B cell (primary cell): ENCODE measurements at regions not wholly inside any gene's neighbourhood (a gene's known extent, or its start where the extent isn't known, plus 50 kb on each side); places are given as distances from the start of the nearest gene placed in this dataset.

Experiments
- ATAC-seq: fragments of 200-7000 bp; cut with Tn5 transposase; one replicate; pipeline ENCODE4 v1.10.0; 2021; ENCODE audit warnings: low read depth, mild to moderate bottlenecking, moderate number of reproducible peaks, moderate library complexity
- CTCF ChIA-PET: fragments of 350-600 bp; sonication (Branson Sonifier 250); formaldehyde crosslinking; loops from one replicate; lab custom pipeline; 2021; ENCODE audit warnings: antibody characterized with exemption, inconsistent platforms; lab: Charles Lee
- POLR2A ChIA-PET: fragments of 350-600 bp; sonication (Branson Sonifier 250); formaldehyde crosslinking; loops from one replicate; lab custom pipeline; 2021; ENCODE audit warnings: antibody characterized with exemption; lab: Charles Lee
- DNase-seq: peaks from one replicate; pipeline ENCODE4 v3.0.0; 2013
- H2AFZ ChIP-seq: 2 replicates; pipeline ENCODE4 v1.6.1; 2012; ENCODE audit warnings: mild to moderate bottlenecking, low read depth, low read length; ENCODE audit not compliant: insufficient read depth, poor library complexity, severe bottlenecking
- H3K27ac ChIP-seq, 2 donors: 1 replicate in 1 of 2; 2 replicates in 1 of 2; pipeline ENCODE4 v1.5.1; 2012 to 2013; ENCODE audit warnings: low read length in 2 of 2, mild to moderate bottlenecking in 2 of 2, moderate library complexity in 1 of 2
- H3K27me3 ChIP-seq, 4 experiments: fragments of 200-600 bp in 1 of 4; sonication (generic) in 1 of 4; replicated peaks in 1 of 4; 1 replicate in 2 of 4; 2 replicates in 2 of 4; pipeline versions ENCODE4 v1.6.1 to v1.7.0; 2013 to 2016; ENCODE audit warnings: low read length in 3 of 4, mild to moderate bottlenecking in 2 of 4, mixed read lengths in 1 of 4, moderate library complexity in 1 of 4; ENCODE audit not compliant: insufficient read depth in 4 of 4, control insufficient read depth in 3 of 4; ENCODE audit errors: control extremely low read depth in 1 of 4
- H3K36me3 ChIP-seq, 2 experiments: replicated peaks in 1 of 2; 1 replicate in 1 of 2; 2 replicates in 1 of 2; pipeline versions ENCODE4 v1.6.1 to v1.7.1; 2013; ENCODE audit warnings: low read length in 1 of 2; ENCODE audit not compliant: insufficient read depth in 2 of 2, control insufficient read depth in 1 of 2; ENCODE audit errors: control extremely low read depth in 1 of 2, extremely low read depth in 1 of 2
- H3K4me1 ChIP-seq, 2 donors: fragments of 200-600 bp in 1 of 2; sonication (generic) in 1 of 2; 1 replicate in 1 of 2; 2 replicates in 1 of 2; pipeline versions ENCODE4 v1.5.1 to v1.6.1; 2013 to 2017; ENCODE audit warnings: low read length in 2 of 2; ENCODE audit not compliant: control insufficient read depth in 2 of 2, insufficient read depth in 2 of 2
- H3K4me2 ChIP-seq: replicated peaks from 2 replicates; pipeline ENCODE3; 2012; ENCODE audit warnings: mild to moderate bottlenecking, low read depth, low read length; ENCODE audit not compliant: poor library complexity, severe bottlenecking
- H3K4me3 ChIP-seq, 5 experiments: fragments of 200-600 bp in 1 of 5; sonication (generic) in 1 of 5; 1 replicate in 3 of 5; 2 replicates in 2 of 5; pipeline versions ENCODE4 v1.5.1 to v1.7.0; 2011 to 2016; ENCODE audit warnings: low read length in 4 of 5, mild to moderate bottlenecking in 4 of 5, low read depth in 2 of 5, control low read depth in 1 of 5, moderate library complexity in 1 of 5; ENCODE audit not compliant: insufficient read depth in 1 of 5; ENCODE audit errors: control extremely low read depth in 1 of 5, extremely low read depth in 1 of 5
- H3K79me2 ChIP-seq: fragments of 200-600 bp; sonication (generic); one replicate; pipeline ENCODE4 v1.6.0; 2016; ENCODE audit warnings: low read length; ENCODE audit not compliant: control insufficient read depth, insufficient read depth
- H3K9ac ChIP-seq: fragments of 200-600 bp; sonication (generic); 2 replicates; pipeline ENCODE4 v1.6.1; 2017; ENCODE audit warnings: mild to moderate bottlenecking, low read length, moderate library complexity
- H3K9me3 ChIP-seq, 3 donors: one replicate each; pipeline versions ENCODE4 v1.6.1 to v1.7.1; 2013; ENCODE audit warnings: low read length in 2 of 3; ENCODE audit not compliant: control insufficient read depth in 2 of 3, insufficient read depth in 1 of 3; ENCODE audit errors: control extremely low read depth in 1 of 3
- H4K20me1 ChIP-seq: 2 replicates; pipeline ENCODE4 v1.6.0; 2012; ENCODE audit warnings: mild to moderate bottlenecking, low read length; ENCODE audit not compliant: insufficient read depth, control insufficient read depth, poor library complexity, severe bottlenecking
- H3K27ac Mint-ChIP-seq: one replicate; pipeline ENCODE4 v1.8.0; 2021; ENCODE audit warnings: mixed read lengths
- H3K27me3 Mint-ChIP-seq: one replicate; pipeline ENCODE4 v1.8.0; 2021; ENCODE audit warnings: mixed read lengths
- H3K4me1 Mint-ChIP-seq: one replicate; pipeline ENCODE4 v1.8.0; 2021; ENCODE audit warnings: mixed read lengths
- H3K4me3 Mint-ChIP-seq: one replicate; pipeline ENCODE4 v1.8.0; 2021; ENCODE audit warnings: mixed read lengths
- H3K9me3 Mint-ChIP-seq: one replicate; pipeline ENCODE4 v1.8.0; 2022; ENCODE audit warnings: mixed read lengths; ENCODE audit not compliant: insufficient read depth
- CTCF ChIP-seq: fragments of 200-600 bp; IDR thresholded peaks from one replicate; pipeline ENCODE4 v1.8.0; 2022; ENCODE audit warnings: antibody characterized with exemption, mild to moderate bottlenecking
- EZH2 ChIP-seq: IDR thresholded peaks from 2 replicates; pipeline ENCODE4 v1.6.1; 2012; ENCODE audit warnings: borderline replicate concordance, low read depth, mild to moderate bottlenecking, moderate library complexity, low read length; ENCODE audit not compliant: insufficient read depth, poor library complexity, severe bottlenecking
- WGBS: methylation state at CpG from one replicate; pipeline ENCODE4 v1.1.5; 2013; ENCODE audit warnings: missing lambda C conversion rate; ENCODE audit not compliant: insufficient coverage; 5-methylcytosine and 5-hydroxymethylcytosine counted together
- intact Hi-C: fragments of 100-400 bp; cut with micrococcal nuclease; formaldehyde crosslinking; loops from one replicate; pipeline ENCODE4 v1.10.0; 2022

- no peak for TF ChIP-seq EZH2
- TF ChIP-seq CTCF: no peak
- no peaks in the 10 kb centered on the region for H4K20me1 ChIP-seq
- intact Hi-C loops: no loop called here
- 93% methylated on average over 3 of the region's 4 CpGs for WGBS
- no peaks in the 10 kb centered on the region for H3K36me3 ChIP-seq
- no peak overlapping the region for H3K27ac ChIP-seq
- no peak for DNase-seq
- no peak overlapping the region for H3K4me3 ChIP-seq
- Mint-ChIP-seq H3K9me3 (peaks cover 3% of the 10 kb centered on the region), H3K4me3 (no peak overlapping the region), H3K27me3 (peaks cover 22% of the 10 kb centered on the region), H3K4me1 (no peaks in the 10 kb centered on the region), H3K27ac (no peak overlapping the region)
- POLR2A ChIA-PET: no interaction called here
- peaks cover 0 to 3% (median 0%) of the 10 kb centered on the region in 4 experiments for H3K27me3 ChIP-seq
- H3K9me3 ChIP-seq: no peaks in the 10 kb centered on the region
- no peak for ATAC-seq
- no peaks in the 10 kb centered on the region for H3K79me2 ChIP-seq
- CTCF ChIA-PET: no interaction called here
- no peaks in the 10 kb centered on the region for H3K4me1 ChIP-seq
- H2AFZ ChIP-seq: no peak overlapping the region
- no peak overlapping the region for H3K9ac ChIP-seq
- H3K4me2 ChIP-seq: no peak overlapping the region
These were observed 91.6 kb upstream of the COL1A2 start for GRCh38 chr7:94303118-94303517.

GRCh38 chr7:94303695-94304094 lies 91.0 kb upstream of the COL1A2 start:
- CTCF ChIA-PET: no interaction called here
- H3K4me1 Mint-ChIP-seq: no peaks in the 10 kb centered on the region

More at GRCh38 chr7:94303695-94304094, 91.0 kb upstream of the COL1A2 start:
- POLR2A ChIA-PET: no interaction called here
- H3K9me3 ChIP-seq: no peaks in the 10 kb centered on the region
- no peak overlapping the region for H3K27ac ChIP-seq
- TF ChIP-seq EZH2 (no peak), CTCF (no peak)
- 70% methylated on average over 2 of the region's 7 CpGs for WGBS
- H4K20me1 ChIP-seq: no peaks in the 10 kb centered on the region
- ATAC-seq (no peak), DNase-seq (no peak)
- H3K36me3 ChIP-seq: no peaks in the 10 kb centered on the region
- Mint-ChIP-seq H3K27me3 (peaks cover 18% of the 10 kb centered on the region), H3K27ac (no peak overlapping the region), H3K9me3 (peaks cover 3% of the 10 kb centered on the region), H3K4me3 (no peak overlapping the region)
- H3K9ac ChIP-seq: no peak overlapping the region
- no peaks in the 10 kb centered on the region for H3K79me2 ChIP-seq
- H3K4me1 ChIP-seq: no peaks in the 10 kb centered on the region
- H2AFZ ChIP-seq: no peak overlapping the region
- intact Hi-C loops: no loop called here
- H3K4me2 ChIP-seq: no peak overlapping the region
- peaks cover 0 to 3% (median 0%) of the 10 kb centered on the region in 4 experiments for H3K27me3 ChIP-seq
- no peak overlapping the region for H3K4me3 ChIP-seq
